ENCODE measurements at regions not wholly inside any gene's neighbourhood (a gene's known extent, or its start where the extent isn't known, plus 50 kb on each side); places are given as distances from the start of the nearest gene placed in this dataset.

GRCh38 chr2:59561281-59561680, 992.2 kb downstream of the BCL11A start:
- TF ChIP-seq POLR2A (IDR thresholded peaks at IDR 0.05) (no peak), CTCF (IDR thresholded peaks at IDR 0.05) (no peak)

GRCh38 chr2:59560769-59561168, 992.7 kb downstream of the BCL11A start:
- no peak for TF ChIP-seq CTCF (IDR thresholded peaks at IDR 0.05)
- TF ChIP-seq POLR2A (IDR thresholded peaks at IDR 0.05), result no peak
- no peaks in the 10 kb centered on the region for H3K9me3 ChIP-seq
- intact Hi-C loops (cut with DNase I; ENCODE audit: low total_unique reads), result no loop called here
- H3K27ac ChIP-seq, result no peak overlapping the region
- no peaks in the 10 kb centered on the region for H3K27me3 ChIP-seq
- H3K4me3 ChIP-seq, result no peak overlapping the region
- DNase-seq, result no peak
- no peaks in the 10 kb centered on the region for H3K4me1 ChIP-seq
- no peaks in the 10 kb centered on the region for H3K36me3 ChIP-seq

More at GRCh38 chr2:59561281-59561680, 992.2 kb downstream of the BCL11A start:
- H3K36me3 ChIP-seq, result no peaks in the 10 kb centered on the region
- no peaks in the 10 kb centered on the region for H3K9me3 ChIP-seq
- no peaks in the 10 kb centered on the region for H3K27me3 ChIP-seq
- no peak overlapping the region for H3K4me3 ChIP-seq
- intact Hi-C loops (cut with DNase I; ENCODE audit: low total_unique reads), result no loop called here
- no peak overlapping the region for H3K27ac ChIP-seq
- no peaks in the 10 kb centered on the region for H3K4me1 ChIP-seq
- no peak for DNase-seq

- intact Hi-C loops (cut with DNase I; ENCODE audit: low total_unique reads), result no loop called here
- no peaks in the 10 kb centered on the region for H3K9me3 ChIP-seq
- H3K36me3 ChIP-seq, result no peaks in the 10 kb centered on the region
- no peak overlapping the region for H3K27ac ChIP-seq
- no peaks in the 10 kb centered on the region for H3K27me3 ChIP-seq
- H3K4me3 ChIP-seq, result no peak overlapping the region
- TF ChIP-seq CTCF (IDR thresholded peaks at IDR 0.05) (no peak), POLR2A (IDR thresholded peaks at IDR 0.05) (no peak)
- DNase-seq, result no peak
- H3K4me1 ChIP-seq, result no peaks in the 10 kb centered on the region
Measured at GRCh38 chr2:59540864-59541263, 1012.6 kb downstream of the BCL11A start.

GRCh38 chr2:59538398-59538911, 1015.0 kb downstream of the BCL11A start:
- Histone ChIP-seq H3K9me3 (no peaks in the 10 kb centered on the region), H3K4me3 (no peak overlapping the region), H3K36me3 (no peaks in the 10 kb centered on the region), H3K4me1 (no peaks in the 10 kb centered on the region), H3K27ac (no peak overlapping the region), H3K27me3 (no peaks in the 10 kb centered on the region)
- DNase-seq, result no peak
- intact Hi-C loops (cut with DNase I; ENCODE audit: low total_unique reads), result no loop called here
- no peak for TF ChIP-seq POLR2A (IDR thresholded peaks at IDR 0.05)
- TF ChIP-seq CTCF (IDR thresholded peaks at IDR 0.05), result no peak

- H3K4me1 ChIP-seq, result no peaks in the 10 kb centered on the region
- H3K4me3 ChIP-seq, result no peak overlapping the region
- no peaks in the 10 kb centered on the region for H3K27me3 ChIP-seq
- intact Hi-C loops (cut with DNase I; ENCODE audit: low total_unique reads), result no loop called here
- H3K36me3 ChIP-seq, result no peaks in the 10 kb centered on the region
- H3K9me3 ChIP-seq, result no peaks in the 10 kb centered on the region
- TF ChIP-seq CTCF (IDR thresholded peaks at IDR 0.05) (no peak), POLR2A (IDR thresholded peaks at IDR 0.05) (no peak)
- DNase-seq, result no peak
- H3K27ac ChIP-seq, result no peak overlapping the region
Measured at GRCh38 chr2:59532808-59533207, 1020.6 kb downstream of the BCL11A start.
